ENCODE measurements at regions not wholly inside any gene's neighbourhood (a gene's known extent, or its start where the extent isn't known, plus 50 kb on each side); places are given as distances from the start of the nearest gene placed in this dataset.
A peak's percentile ranks its signal among the peaks of the same experiment; 100 is the strongest.

DNA sequence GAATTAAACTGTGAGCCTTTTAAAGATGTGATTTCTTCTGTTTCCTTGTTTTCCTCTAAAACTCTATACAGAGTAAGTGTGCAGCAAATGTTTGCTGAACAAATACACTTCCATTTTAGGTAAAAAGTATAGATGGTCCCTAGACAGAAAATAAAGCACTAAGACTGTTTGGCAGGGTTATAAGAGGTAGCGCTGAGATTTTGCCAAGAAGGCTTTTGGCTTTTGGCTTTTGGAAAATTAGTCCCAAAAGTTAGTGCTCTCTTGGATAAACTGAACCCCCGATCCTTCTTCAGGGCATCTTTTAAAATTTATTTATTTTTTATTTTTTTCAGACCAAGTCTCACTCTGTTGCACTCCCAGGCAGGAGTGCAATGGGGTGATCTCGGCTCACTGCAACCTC, 175.7 kb upstream of the NRP1 start:
- peak overlapping the region; percentile 95 for H3K27ac Mint-ChIP-seq
- peaks cover 31% of the 10 kb centered on the region for H3K4me1 Mint-ChIP-seq
- H3K27me3 Mint-ChIP-seq (ENCODE audit: low read depth) = no peaks in the 10 kb centered on the region
- H3K36me3 Mint-ChIP-seq = no peaks in the 10 kb centered on the region
- H3K4me3 Mint-ChIP-seq = no peak overlapping the region
- no peaks in the 10 kb centered on the region for H3K9me3 Mint-ChIP-seq
- no peak for TF ChIP-seq CTCF (IDR thresholded peaks at IDR 0.05; ENCODE audit: unreplicated experiment)
- DNase-seq (ENCODE audit: low spot score in 2 of 2, unreplicated experiment in 2 of 2) = no peak

DNA sequence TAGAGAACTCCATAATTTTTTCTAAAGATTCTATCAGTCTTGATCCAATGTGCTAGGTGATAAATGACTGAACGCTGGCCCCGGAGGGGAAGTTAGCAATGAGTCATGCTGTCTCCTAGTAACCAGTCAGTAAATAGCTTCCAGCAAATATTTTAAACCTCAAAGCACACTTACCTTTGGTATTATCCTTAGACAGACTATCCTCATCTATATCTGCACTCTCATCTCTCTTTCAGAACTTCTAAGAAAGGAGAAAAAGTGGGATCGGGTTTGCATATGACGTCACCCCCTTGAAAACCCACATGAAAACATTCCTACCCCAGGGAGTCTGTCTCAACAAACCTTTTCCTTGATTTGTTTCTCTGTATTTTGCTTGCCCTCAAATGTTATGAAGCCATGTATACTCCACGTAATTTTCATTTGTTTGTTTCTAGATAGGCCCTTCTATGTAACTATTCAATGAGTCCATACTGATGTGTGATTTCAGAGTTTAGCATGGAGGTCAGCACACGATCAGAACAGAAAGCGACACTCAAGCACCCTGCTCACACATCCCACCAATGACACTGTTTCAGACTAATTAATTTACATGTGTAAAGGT, 174.9 kb upstream of the NRP1 start:
- peak; percentile 36 to 68 for DNase-seq (ENCODE audit: low spot score in 2 of 2, unreplicated experiment in 2 of 2)
- no peak for TF ChIP-seq CTCF (IDR thresholded peaks at IDR 0.05; ENCODE audit: unreplicated experiment)
- H3K27me3 Mint-ChIP-seq (ENCODE audit: low read depth) = no peaks in the 10 kb centered on the region
- no peak overlapping the region for H3K4me3 Mint-ChIP-seq
- H3K9me3 Mint-ChIP-seq = peaks cover 6% of the 10 kb centered on the region
- H3K4me1 Mint-ChIP-seq = peaks cover 31% of the 10 kb centered on the region
- H3K36me3 Mint-ChIP-seq = no peaks in the 10 kb centered on the region
- peak overlapping the region; percentile 95 for H3K27ac Mint-ChIP-seq

- Mint-ChIP-seq H3K4me3 (no peak overlapping the region), H3K4me1 (peaks cover 31% of the 10 kb centered on the region), H3K27me3 (ENCODE audit: low read depth) (no peaks in the 10 kb centered on the region), H3K36me3 (no peaks in the 10 kb centered on the region), H3K9me3 (peaks cover 14% of the 10 kb centered on the region), H3K27ac (peak overlapping the region; percentile 81)
- no peak for DNase-seq (ENCODE audit: low spot score in 2 of 2, unreplicated experiment in 2 of 2)
- no peak for TF ChIP-seq CTCF (IDR thresholded peaks at IDR 0.05; ENCODE audit: unreplicated experiment)
Observed at GRCh38 chr10:33507662-33508425, 173.4 kb upstream of the NRP1 start.

- Mint-ChIP-seq H3K27ac (peak overlapping the region; percentile 66), H3K9me3 (peaks cover 21% of the 10 kb centered on the region), H3K4me1 (peaks cover 31% of the 10 kb centered on the region), H3K27me3 (ENCODE audit: low read depth) (no peaks in the 10 kb centered on the region), H3K4me3 (no peak overlapping the region), H3K36me3 (peaks cover 3% of the 10 kb centered on the region)
- TF ChIP-seq CTCF (IDR thresholded peaks at IDR 0.05; ENCODE audit: unreplicated experiment) = no peak
- no peak for DNase-seq (ENCODE audit: low spot score in 2 of 2, unreplicated experiment in 2 of 2)
Observed at GRCh38 chr10:33506838-33507661, 172.6 kb upstream of the NRP1 start.

DNA sequence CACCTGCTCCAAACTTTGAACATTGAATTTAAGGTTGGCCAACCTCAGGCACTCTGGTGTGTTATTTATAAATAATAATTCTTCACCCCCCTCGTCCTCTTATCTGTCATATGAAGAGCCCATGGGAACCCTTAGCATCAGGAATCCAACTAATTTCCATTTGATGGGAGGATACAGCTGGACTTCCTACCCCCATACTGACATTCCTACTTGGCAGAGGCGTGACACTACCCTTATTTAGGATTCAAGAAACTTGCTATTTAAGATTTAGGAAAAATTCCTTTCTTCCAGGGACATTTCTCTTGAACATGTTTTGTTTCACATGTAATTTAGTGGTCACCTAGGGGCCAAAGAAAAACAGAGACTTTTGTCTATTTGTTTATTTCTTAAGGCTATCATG, 171.9 kb upstream of the NRP1 start:
- Mint-ChIP-seq H3K36me3 (peaks cover 3% of the 10 kb centered on the region), H3K27me3 (ENCODE audit: low read depth) (no peaks in the 10 kb centered on the region), H3K4me1 (peaks cover 31% of the 10 kb centered on the region), H3K27ac (peak overlapping the region; percentile 66), H3K4me3 (no peak overlapping the region), H3K9me3 (peaks cover 23% of the 10 kb centered on the region)
- no peak for TF ChIP-seq CTCF (IDR thresholded peaks at IDR 0.05; ENCODE audit: unreplicated experiment)
- DNase-seq (ENCODE audit: low spot score in 2 of 2, unreplicated experiment in 2 of 2) = no peak

All from mesothelial cell of epicardium (in vitro differentiated cells).